A673 (cell line): ENCODE measurements at regions not wholly inside any gene's neighbourhood (a gene's known extent, or its start where the extent isn't known, plus 50 kb on each side); places are given as distances from the start of the nearest gene placed in this dataset.
A peak's percentile ranks its signal among the peaks of the same experiment; 100 is the strongest.
"Not testable (repeated sequence)": the region's sequence is repeated elsewhere in the genome, so short reads cannot be mapped to it uniquely, and the experiment has no call there.

Source experiments
- BruUV-seq: library from RNA; stranded (reverse); fragments of 400-500 nt; replicated peaks from 2 replicates; lab custom pipeline; 2021; lab: Mats Ljungman, UMichigan
- CTCF ChIA-PET: fragments of 300-600 bp; sonication (Branson Sonifier 250); formaldehyde crosslinking; loops from one replicate; lab custom pipeline; 2022; ENCODE audit warnings: antibody characterized with exemption; lab: Charles Lee
- POLR2A ChIA-PET: fragments of 300-600 bp; sonication (Branson Sonifier 250); formaldehyde crosslinking; loops from one replicate; lab custom pipeline; 2022; ENCODE audit warnings: antibody characterized with exemption; ENCODE audit not compliant: low non-redundant PET; lab: Charles Lee
- DNase-seq: peaks from one replicate; pipeline ENCODE4 v3.0.0-alpha.2; 2015; ENCODE audit warnings: low spot score
- H3K27ac ChIP-seq: fragments of 200-600 bp; sonication (generic); 2 replicates; pipeline ENCODE4 v1.5.1; 2016; ENCODE audit warnings: mixed run types, low read depth, mild to moderate bottlenecking, mixed read lengths, antibody characterized with exemption, low read length; ENCODE audit not compliant: poor library complexity, severe bottlenecking
- H3K27me3 ChIP-seq: fragments of 200-600 bp; sonication (generic); replicated peaks from 2 replicates; pipeline ENCODE4 v1.6.1; 2017; ENCODE audit warnings: mixed run types, low read depth, mild to moderate bottlenecking, mixed read lengths, antibody characterized with exemption, low read length; ENCODE audit not compliant: insufficient read depth, poor library complexity
- H3K36me3 ChIP-seq: fragments of 200-600 bp; sonication (generic); 2 replicates; pipeline ENCODE4 v1.6.1; 2016; ENCODE audit warnings: mixed run types, mild to moderate bottlenecking, mixed read lengths, antibody characterized with exemption, low read length; ENCODE audit not compliant: insufficient read depth, poor library complexity, severe bottlenecking
- H3K4me1 ChIP-seq: fragments of 200-600 bp; sonication (generic); 2 replicates; pipeline ENCODE4 v1.6.1; 2017; ENCODE audit warnings: mixed run types, mild to moderate bottlenecking, mixed read lengths, antibody characterized with exemption, low read length; ENCODE audit not compliant: insufficient read depth, poor library complexity, severe bottlenecking
- H3K4me3 ChIP-seq: fragments of 200-600 bp; sonication (generic); 2 replicates; pipeline ENCODE4 v1.5.1; 2016; ENCODE audit warnings: low read depth, mixed run types, mild to moderate bottlenecking, mixed read lengths, low read length; ENCODE audit not compliant: poor library complexity, severe bottlenecking
- H3K9me3 ChIP-seq: fragments of 200-600 bp; sonication (generic); 2 replicates; pipeline ENCODE4 v1.6.1; 2016; ENCODE audit warnings: mixed run types, low read depth, mild to moderate bottlenecking, mixed read lengths, antibody characterized with exemption, low read length; ENCODE audit not compliant: poor library complexity, severe bottlenecking
- CTCF ChIP-seq: fragments of 300-800, 200-600 bp; sonication (generic); conservative IDR thresholded peaks from 2 replicates; pipeline ENCODE4 v1.5.1; 2017; ENCODE audit warnings: low read depth, mild to moderate bottlenecking, antibody characterized with exemption, low read length, moderate library complexity, mixed read lengths
- EZH2 ChIP-seq: fragments of 200-600 bp; sonication (generic); IDR thresholded peaks from 2 replicates; pipeline ENCODE4 v1.6.1; 2017; ENCODE audit warnings: borderline replicate concordance, low read depth, mild to moderate bottlenecking, mixed read lengths, antibody characterized with exemption, low read length; ENCODE audit not compliant: poor library complexity, severe bottlenecking
- intact Hi-C: fragments of 100-400 bp; cut with micrococcal nuclease; formaldehyde crosslinking; loops from one replicate; pipeline ENCODE4 v1.10.0; 2022; ENCODE audit not compliant: unreplicated experiment

GRCh38 chr1:820962-821361 lies 102.8 kb upstream of the SAMD11 start:
- intact Hi-C loops = no loop called here
- no TSS peak for BruUV-seq
- CTCF ChIA-PET = no interaction called here

GRCh38 chr1:826808-827207 lies 96.9 kb upstream of the SAMD11 start:
- intact Hi-C loops, H3K4me1 ChIP-seq, CTCF ChIA-PET, H3K27me3 ChIP-seq, H3K36me3 ChIP-seq, H3K9me3 ChIP-seq, POLR2A ChIA-PET: not testable (repeated sequence)
- H3K4me3 ChIP-seq = peak overlapping the region; percentile 65
- BruUV-seq = TSS peak; percentile 57
- peak; percentile 9 for DNase-seq
- H3K27ac ChIP-seq = peak overlapping the region; percentile 76

More at GRCh38 chr1:820962-821361, 102.8 kb upstream of the SAMD11 start:
- Histone ChIP-seq H3K4me3 (no peak overlapping the region), H3K36me3 (no peaks in the 10 kb centered on the region), H3K27me3 (no peaks in the 10 kb centered on the region), H3K27ac (no peak overlapping the region), H3K9me3 (no peaks in the 10 kb centered on the region), H3K4me1 (peaks cover 4% of the 10 kb centered on the region)
- POLR2A ChIA-PET = no interaction called here
- TF ChIP-seq CTCF (no peak), EZH2 (no peak)
- no peak for DNase-seq

- H3K27me3 ChIP-seq, H3K9me3 ChIP-seq, H3K36me3 ChIP-seq, CTCF ChIA-PET, BruUV-seq, H3K4me1 ChIP-seq, intact Hi-C loops, POLR2A ChIA-PET: not testable (repeated sequence)
- peak overlapping the region; percentile 76 for H3K27ac ChIP-seq
- H3K4me3 ChIP-seq = peak overlapping the region; percentile 65
- DNase-seq = peak; percentile 88
These were observed 96.3 kb upstream of the SAMD11 start for GRCh38 chr1:827211-828063.

GRCh38 chr1:829324-829723 lies 94.4 kb upstream of the SAMD11 start:
- POLR2A ChIA-PET, BruUV-seq, H3K27me3 ChIP-seq, H3K27ac ChIP-seq, DNase-seq, CTCF ChIA-PET, H3K4me3 ChIP-seq, intact Hi-C loops, H3K36me3 ChIP-seq, H3K9me3 ChIP-seq, H3K4me1 ChIP-seq: not testable (repeated sequence)

- BruUV-seq, H3K27me3 ChIP-seq, H3K4me1 ChIP-seq, DNase-seq, H3K9me3 ChIP-seq, intact Hi-C loops, POLR2A ChIA-PET, CTCF ChIA-PET, H3K36me3 ChIP-seq, H3K27ac ChIP-seq, H3K4me3 ChIP-seq: not testable (repeated sequence)
These were observed 93.8 kb upstream of the SAMD11 start for GRCh38 chr1:829932-830331.

- H3K4me3 ChIP-seq, POLR2A ChIA-PET, intact Hi-C loops, H3K9me3 ChIP-seq, H3K4me1 ChIP-seq, BruUV-seq, DNase-seq, H3K36me3 ChIP-seq, H3K27ac ChIP-seq, H3K27me3 ChIP-seq, CTCF ChIA-PET: not testable (repeated sequence)
These were observed 93.0 kb upstream of the SAMD11 start for GRCh38 chr1:830750-831149.
